Endothelial cell of umbilical vein (primary cell): ENCODE measurements at regions not wholly inside any gene's neighbourhood (a gene's known extent, or its start where the extent isn't known, plus 50 kb on each side); places are given as distances from the start of the nearest gene placed in this dataset.
"Not testable (repeated sequence)": the region's sequence is repeated elsewhere in the genome, so short reads cannot be mapped to it uniquely, and the experiment has no call there.

ENCODE experiments used
- BruUV-seq: library from RNA; stranded (reverse); fragments of 400-500 nt; replicated peaks from 2 replicates; lab custom pipeline; 2021; lab: Mats Ljungman, UMichigan
- CTCF ChIA-PET: fragments of 300-600, 350-600 bp; sonication (Branson Sonifier 250); formaldehyde crosslinking; loops from one replicate; lab custom pipeline; 2021; ENCODE audit warnings: antibody characterized with exemption, inconsistent platforms; lab: Charles Lee
- POLR2A ChIA-PET: fragments of 300-600, 350-600 bp; sonication (Branson Sonifier 250); formaldehyde crosslinking; loops from one replicate; lab custom pipeline; 2021; ENCODE audit warnings: antibody characterized with exemption, inconsistent platforms; lab: Charles Lee
- DNase-seq: peaks from one replicate; pipeline ENCODE4 v3.0.0-alpha.2; 2011; ENCODE audit warnings: low read depth, low spot score
- FAIRE-seq: peaks from 2 replicates; lab custom pipeline; 2011; peaks lifted over from hg19 to GRCh38; lab: Jason Lieb, UNC
- H2AFZ ChIP-seq: 2 replicates; pipeline ENCODE4 v1.6.0; 2012; ENCODE audit warnings: low read depth, low read length, control low read depth, inconsistent platforms
- H3K27ac ChIP-seq: 2 replicates; pipeline ENCODE4 v1.5.1; 2011; ENCODE audit warnings: low read depth, mild to moderate bottlenecking, control low read depth, low read length, moderate library complexity; ENCODE audit not compliant: insufficient read depth
- H3K27me3 ChIP-seq, 2 experiments: 2 replicates each; pipeline versions ENCODE4 v1.6.0 to v1.6.1; 2011; ENCODE audit warnings: low read length in 2 of 2, mixed read lengths in 1 of 2; ENCODE audit not compliant: control insufficient read depth in 2 of 2, insufficient read depth in 2 of 2
- H3K36me3 ChIP-seq, 2 experiments: 2 replicates in 1 of 2; 3 replicates in 1 of 2; pipeline ENCODE4 v1.5.1; 2011; ENCODE audit warnings: low read length in 2 of 2, mild to moderate bottlenecking in 1 of 2, moderate library complexity in 1 of 2; ENCODE audit not compliant: control insufficient read depth in 2 of 2, insufficient read depth in 2 of 2; ENCODE audit errors: extremely low read depth in 1 of 2
- H3K4me1 ChIP-seq: 3 replicates; pipeline ENCODE4 v1.5.1; 2011; ENCODE audit warnings: mild to moderate bottlenecking, low read length; ENCODE audit not compliant: control insufficient read depth, insufficient read depth; ENCODE audit errors: extremely low read depth
- H3K4me2 ChIP-seq: 2 replicates; pipeline ENCODE4 v1.6.1; 2011; ENCODE audit warnings: low read length, control low read depth, mixed read lengths; ENCODE audit not compliant: insufficient read depth
- H3K4me3 ChIP-seq, 3 experiments: fragments of 200-600 bp in 1 of 3; sonication (generic), shearing (Covaris generic) in 1 of 3; replicated peaks in 1 of 3; 2 replicates each; pipeline ENCODE4 v1.5.1; 2011 to 2016; ENCODE audit warnings: control low read depth in 3 of 3, low read length in 3 of 3, mild to moderate bottlenecking in 2 of 3, inconsistent platforms in 1 of 3, low read depth in 1 of 3, moderate library complexity in 1 of 3; ENCODE audit not compliant: insufficient read depth in 1 of 3
- H3K79me2 ChIP-seq: 2 replicates; pipeline ENCODE4 v1.6.0; 2012; ENCODE audit warnings: low read length, inconsistent platforms; ENCODE audit not compliant: control insufficient read depth, insufficient read depth
- H3K9ac ChIP-seq: replicated peaks from 2 replicates; pipeline ENCODE3; 2011; ENCODE audit warnings: low read length, control low read depth; ENCODE audit not compliant: insufficient read depth; ENCODE audit errors: extremely low read depth
- H3K9me1 ChIP-seq: replicated peaks from 3 replicates; pipeline ENCODE4 v1.6.0; 2011; ENCODE audit warnings: mild to moderate bottlenecking, low read length; ENCODE audit not compliant: control insufficient read depth, insufficient read depth; ENCODE audit errors: extremely low read depth
- H3K9me3 ChIP-seq: replicated peaks from 2 replicates; pipeline ENCODE4 v1.5.1; 2012; ENCODE audit warnings: low read length, inconsistent platforms; ENCODE audit not compliant: control insufficient read depth, insufficient read depth
- H4K20me1 ChIP-seq: replicated peaks from 2 replicates; pipeline ENCODE3; 2011; ENCODE audit warnings: mild to moderate bottlenecking, low read length; ENCODE audit not compliant: control insufficient read depth, insufficient read depth; ENCODE audit errors: extremely low read depth
- EZH2 ChIP-seq: IDR thresholded peaks from 2 replicates; pipeline ENCODE4 v1.6.1; 2012; ENCODE audit warnings: borderline replicate concordance, low read depth, mild to moderate bottlenecking, moderate library complexity, low read length, inconsistent platforms; ENCODE audit not compliant: severe bottlenecking
- FOS ChIP-seq: IDR thresholded peaks from 2 replicates; pipeline ENCODE4 v1.6.1; 2011; ENCODE audit warnings: mild to moderate bottlenecking, low read length, moderate library complexity, borderline replicate concordance; ENCODE audit not compliant: insufficient read depth
- GATA2 ChIP-seq: IDR thresholded peaks from 2 replicates; pipeline ENCODE4 v1.7.0; 2011; ENCODE audit warnings: low read depth, mild to moderate bottlenecking, moderate library complexity, mixed read lengths, low read length; ENCODE audit not compliant: insufficient read length, insufficient read depth
- JUN ChIP-seq: IDR thresholded peaks from 2 replicates; pipeline ENCODE4 v1.6.1; 2011; ENCODE audit warnings: borderline replicate concordance, low read depth; ENCODE audit not compliant: insufficient read length, insufficient read depth
- MYC ChIP-seq: IDR thresholded peaks from one replicate; pipeline ENCODE4 v1.6.1; 2011; ENCODE audit warnings: mild to moderate bottlenecking, low read depth, low read length
- POLR2A ChIP-seq: IDR thresholded peaks from 2 replicates; pipeline ENCODE4 v1.6.1; 2012; ENCODE audit warnings: low read depth, mild to moderate bottlenecking, control low read depth, low read length
- POLR2AphosphoS5 ChIP-seq: IDR thresholded peaks from 2 replicates; pipeline ENCODE4 v1.6.1; 2012; ENCODE audit warnings: low read depth, mild to moderate bottlenecking, control low read depth, low read length, moderate library complexity; ENCODE audit not compliant: insufficient read depth
- dilution Hi-C: fragments of 300-500 bp; cut with MboI; formaldehyde crosslinking; loops from one replicate; pipeline ENCODE4 v1.15.0; 2019; ENCODE audit warnings: low sequenced_read_pairs; ENCODE audit not compliant: extremely low pct_ligation_motif_present
- intact Hi-C: fragments of 100-400 bp; cut with micrococcal nuclease; formaldehyde crosslinking; loops from one replicate; pipeline ENCODE4 v1.10.0; 2022
- TF ChIP-seq, protein P1 (sequence below): IDR thresholded peaks from 2 replicates; pipeline ENCODE4 v1.6.1; 2011; ENCODE audit not compliant: insufficient read depth, insufficient read length
- TF ChIP-seq, protein P2 (sequence below), 2 donors: IDR thresholded peaks; 1 replicate in 1 of 2; 2 replicates in 1 of 2; pipeline ENCODE4 v1.5.1; 2011; ENCODE audit warnings: low read length in 2 of 2, mild to moderate bottlenecking in 2 of 2, moderate library complexity in 2 of 2, control low read depth in 1 of 2, inconsistent platforms in 1 of 2, low read depth in 1 of 2; ENCODE audit not compliant: insufficient read depth in 1 of 2; ENCODE audit errors: extremely low read depth in 1 of 2

DNA sequence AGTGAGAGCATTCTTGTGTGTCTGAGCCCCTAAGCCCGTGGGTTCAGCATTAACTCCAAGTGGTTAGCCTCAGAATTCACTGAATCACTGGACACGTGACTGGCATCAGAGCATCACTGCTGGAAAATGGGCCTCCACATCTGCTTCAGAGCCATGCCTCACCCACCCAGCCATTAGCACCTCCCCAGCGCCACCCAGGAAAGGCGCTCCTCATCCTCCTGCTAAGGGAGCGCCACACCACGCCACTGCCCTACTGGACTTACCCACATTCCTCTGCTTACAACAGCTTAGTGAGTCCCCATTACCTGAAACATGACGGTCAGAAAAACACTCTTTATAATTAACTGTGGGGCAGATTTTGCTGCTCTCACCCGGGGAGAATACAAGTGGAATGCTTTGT, 442.6 kb upstream of the MYT1L start:
- H3K9me3 ChIP-seq = peaks cover 7% of the 10 kb centered on the region

GRCh38 chr2:2773080-2773479, 442.0 kb upstream of the MYT1L start:
- H2AFZ ChIP-seq, DNase-seq, CTCF ChIA-PET, H3K27ac ChIP-seq, H3K36me3 ChIP-seq, H3K9ac ChIP-seq, H3K27me3 ChIP-seq, dilution Hi-C loops, H3K4me3 ChIP-seq, FAIRE-seq, H3K9me1 ChIP-seq, H3K4me1 ChIP-seq, H3K9me3 ChIP-seq, intact Hi-C loops, H3K4me2 ChIP-seq, H4K20me1 ChIP-seq, POLR2A ChIA-PET, BruUV-seq, H3K79me2 ChIP-seq: not testable (repeated sequence)

More for the DNA sequence above, 442.6 kb upstream of the MYT1L start:
- dilution Hi-C loops = no loop called here
- Histone ChIP-seq H3K27me3 (no peaks in the 10 kb centered on the region), H3K4me1 (no peaks in the 10 kb centered on the region), H3K9me1 (no peaks in the 10 kb centered on the region), H3K4me2 (no peak overlapping the region), H3K9ac (no peak overlapping the region), H3K36me3 (no peaks in the 10 kb centered on the region), H3K27ac (no peak overlapping the region), H3K4me3 (no peak overlapping the region), H4K20me1 (no peaks in the 10 kb centered on the region), H3K79me2 (no peaks in the 10 kb centered on the region), H2AFZ (no peak overlapping the region)
- TF ChIP-seq, protein P1, sequence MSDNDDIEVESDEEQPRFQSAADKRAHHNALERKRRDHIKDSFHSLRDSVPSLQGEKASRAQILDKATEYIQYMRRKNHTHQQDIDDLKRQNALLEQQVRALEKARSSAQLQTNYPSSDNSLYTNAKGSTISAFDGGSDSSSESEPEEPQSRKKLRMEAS = no peak
- TF ChIP-seq POLR2A (no peak), MYC (no peak), EZH2 (no peak), POLR2AphosphoS5 (no peak), JUN (no peak), FOS (no peak), GATA2 (no peak)
- TF ChIP-seq, protein P2, sequence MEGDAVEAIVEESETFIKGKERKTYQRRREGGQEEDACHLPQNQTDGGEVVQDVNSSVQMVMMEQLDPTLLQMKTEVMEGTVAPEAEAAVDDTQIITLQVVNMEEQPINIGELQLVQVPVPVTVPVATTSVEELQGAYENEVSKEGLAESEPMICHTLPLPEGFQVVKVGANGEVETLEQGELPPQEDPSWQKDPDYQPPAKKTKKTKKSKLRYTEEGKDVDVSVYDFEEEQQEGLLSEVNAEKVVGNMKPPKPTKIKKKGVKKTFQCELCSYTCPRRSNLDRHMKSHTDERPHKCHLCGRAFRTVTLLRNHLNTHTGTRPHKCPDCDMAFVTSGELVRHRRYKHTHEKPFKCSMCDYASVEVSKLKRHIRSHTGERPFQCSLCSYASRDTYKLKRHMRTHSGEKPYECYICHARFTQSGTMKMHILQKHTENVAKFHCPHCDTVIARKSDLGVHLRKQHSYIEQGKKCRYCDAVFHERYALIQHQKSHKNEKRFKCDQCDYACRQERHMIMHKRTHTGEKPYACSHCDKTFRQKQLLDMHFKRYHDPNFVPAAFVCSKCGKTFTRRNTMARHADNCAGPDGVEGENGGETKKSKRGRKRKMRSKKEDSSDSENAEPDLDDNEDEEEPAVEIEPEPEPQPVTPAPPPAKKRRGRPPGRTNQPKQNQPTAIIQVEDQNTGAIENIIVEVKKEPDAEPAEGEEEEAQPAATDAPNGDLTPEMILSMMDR (IDR thresholded peaks at IDR 0.05; ENCODE audit: extremely low read depth in 1 of 2, insufficient read depth in 1 of 2, low read depth in 1 of 2, low read length in 2 of 2) = no peak
- POLR2A ChIA-PET = no interaction called here
- no TSS peak for BruUV-seq
- CTCF ChIA-PET = no interaction called here
- DNase-seq (no peak), FAIRE-seq (no peak)
- intact Hi-C loops = no loop called here
